Ishikawa (cell line): ENCODE measurements at regions not wholly inside any gene's neighbourhood (a gene's known extent, or its start where the extent isn't known, plus 50 kb on each side); places are given as distances from the start of the nearest gene placed in this dataset.

ENCODE experiments used
- CEBPB ChIP-seq: IDR thresholded peaks from 2 replicates; pipeline ENCODE4 v1.6.1; 2012
- CREB1 ChIP-seq: IDR thresholded peaks from 2 replicates; pipeline ENCODE4 v1.6.1; 2012; ENCODE audit warnings: low read depth
- EGR1 ChIP-seq: IDR thresholded peaks from 2 replicates; pipeline ENCODE4 v1.6.1; 2012
- EP300 ChIP-seq: IDR thresholded peaks from 2 replicates; pipeline ENCODE4 v1.6.1; 2012; ENCODE audit warnings: borderline replicate concordance
- NFIC ChIP-seq: IDR thresholded peaks from 2 replicates; pipeline ENCODE4 v1.6.1; 2012
- RAD21 ChIP-seq: IDR thresholded peaks from 2 replicates; pipeline ENCODE4 v1.6.1; 2012; ENCODE audit warnings: low read depth
- TAF1 ChIP-seq: IDR thresholded peaks from 2 replicates; pipeline ENCODE4 v1.6.1; 2012; ENCODE audit warnings: low read depth, mild to moderate bottlenecking
- TCF12 ChIP-seq: IDR thresholded peaks from 2 replicates; pipeline ENCODE4 v1.6.1; 2012; ENCODE audit warnings: low read depth
- TEAD4 ChIP-seq: IDR thresholded peaks from 2 replicates; pipeline ENCODE4 v1.6.1; 2012
- USF1 ChIP-seq: IDR thresholded peaks from 2 replicates; pipeline ENCODE4 v1.6.1; 2012
- ZBTB7A ChIP-seq: IDR thresholded peaks from 2 replicates; pipeline ENCODE4 v1.6.1; 2012; ENCODE audit warnings: low read depth
- TF ChIP-seq, protein P1 (sequence below): IDR thresholded peaks from 2 replicates; pipeline ENCODE4 v1.6.1; 2012
- TF ChIP-seq, protein P2 (sequence below): IDR thresholded peaks from 2 replicates; pipeline ENCODE4 v1.6.1; 2012; ENCODE audit warnings: low read depth, mild to moderate bottlenecking

DNA sequence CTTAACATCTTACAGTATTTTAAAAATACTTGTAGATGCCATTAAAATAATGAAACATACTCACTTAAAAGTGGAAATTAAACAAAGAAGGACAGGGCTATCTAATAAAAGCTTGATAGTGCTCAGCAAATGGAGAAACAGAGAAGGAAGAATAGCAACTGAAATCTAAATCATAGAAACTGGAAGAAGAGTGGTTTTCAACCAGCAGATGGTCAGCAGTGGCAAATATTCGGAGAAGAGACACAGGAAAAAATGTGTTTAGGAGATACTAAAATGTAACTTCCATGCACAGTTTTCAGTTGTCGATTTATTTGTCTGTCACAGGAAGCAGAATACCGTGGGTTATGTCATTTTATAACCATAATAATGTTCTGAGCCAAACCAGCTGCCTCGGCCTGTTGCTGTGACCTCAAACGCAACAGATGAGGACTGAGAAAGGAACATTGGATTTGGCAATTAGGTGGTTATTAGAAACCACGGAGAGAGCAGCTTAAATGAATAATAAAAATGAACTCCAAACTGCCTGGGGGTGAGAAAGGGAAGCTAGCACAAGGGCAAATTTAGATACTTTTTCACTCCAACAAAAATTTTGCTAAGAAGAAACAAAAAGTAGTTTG lies 246.6 kb upstream of the KCNMB2 start:
- TF ChIP-seq, protein P1, sequence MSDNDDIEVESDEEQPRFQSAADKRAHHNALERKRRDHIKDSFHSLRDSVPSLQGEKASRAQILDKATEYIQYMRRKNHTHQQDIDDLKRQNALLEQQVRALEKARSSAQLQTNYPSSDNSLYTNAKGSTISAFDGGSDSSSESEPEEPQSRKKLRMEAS: no peak
- TF ChIP-seq, protein P2, sequence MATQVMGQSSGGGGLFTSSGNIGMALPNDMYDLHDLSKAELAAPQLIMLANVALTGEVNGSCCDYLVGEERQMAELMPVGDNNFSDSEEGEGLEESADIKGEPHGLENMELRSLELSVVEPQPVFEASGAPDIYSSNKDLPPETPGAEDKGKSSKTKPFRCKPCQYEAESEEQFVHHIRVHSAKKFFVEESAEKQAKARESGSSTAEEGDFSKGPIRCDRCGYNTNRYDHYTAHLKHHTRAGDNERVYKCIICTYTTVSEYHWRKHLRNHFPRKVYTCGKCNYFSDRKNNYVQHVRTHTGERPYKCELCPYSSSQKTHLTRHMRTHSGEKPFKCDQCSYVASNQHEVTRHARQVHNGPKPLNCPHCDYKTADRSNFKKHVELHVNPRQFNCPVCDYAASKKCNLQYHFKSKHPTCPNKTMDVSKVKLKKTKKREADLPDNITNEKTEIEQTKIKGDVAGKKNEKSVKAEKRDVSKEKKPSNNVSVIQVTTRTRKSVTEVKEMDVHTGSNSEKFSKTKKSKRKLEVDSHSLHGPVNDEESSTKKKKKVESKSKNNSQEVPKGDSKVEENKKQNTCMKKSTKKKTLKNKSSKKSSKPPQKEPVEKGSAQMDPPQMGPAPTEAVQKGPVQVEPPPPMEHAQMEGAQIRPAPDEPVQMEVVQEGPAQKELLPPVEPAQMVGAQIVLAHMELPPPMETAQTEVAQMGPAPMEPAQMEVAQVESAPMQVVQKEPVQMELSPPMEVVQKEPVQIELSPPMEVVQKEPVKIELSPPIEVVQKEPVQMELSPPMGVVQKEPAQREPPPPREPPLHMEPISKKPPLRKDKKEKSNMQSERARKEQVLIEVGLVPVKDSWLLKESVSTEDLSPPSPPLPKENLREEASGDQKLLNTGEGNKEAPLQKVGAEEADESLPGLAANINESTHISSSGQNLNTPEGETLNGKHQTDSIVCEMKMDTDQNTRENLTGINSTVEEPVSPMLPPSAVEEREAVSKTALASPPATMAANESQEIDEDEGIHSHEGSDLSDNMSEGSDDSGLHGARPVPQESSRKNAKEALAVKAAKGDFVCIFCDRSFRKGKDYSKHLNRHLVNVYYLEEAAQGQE: no peak
- TF ChIP-seq CREB1 (no peak), USF1 (no peak), RAD21 (no peak), TAF1 (no peak), ZBTB7A (no peak), TEAD4 (no peak), EP300 (no peak), TCF12 (no peak), CEBPB (no peak), NFIC (no peak), EGR1 (no peak)
